Peyer's patch (tissue), 4 donors: ENCODE measurements at regions not wholly inside any gene's neighbourhood (a gene's known extent, or its start where the extent isn't known, plus 50 kb on each side); places are given as distances from the start of the nearest gene placed in this dataset.

ENCODE experiments used
- CTCF ChIP-seq, 6 experiments: fragments of 450-650 bp in 4 of 6; fragments of 200-600 bp in 2 of 6; sonication (generic) in 1 of 6; IDR thresholded peaks; one replicate each; pipeline ENCODE4 v1.5.1; 2017 to 2019; ENCODE audit warnings: antibody characterized with exemption in 6 of 6, mild to moderate bottlenecking in 3 of 6, moderate library complexity in 1 of 6
- POLR2A ChIP-seq, 2 donors: fragments of 450-650 bp; IDR thresholded peaks; one replicate each; pipeline ENCODE4 v1.5.1; 2017; ENCODE audit warnings: antibody characterized with exemption in 2 of 2, mild to moderate bottlenecking in 2 of 2, moderate library complexity in 2 of 2

- TF ChIP-seq CTCF (IDR thresholded peaks at IDR 0.05) (no peak), POLR2A (IDR thresholded peaks at IDR 0.05) (no peak)
Measured at GRCh38 chr15:62788224-62788623, 254.3 kb upstream of the TPM1 start.
